IMR-90 (cell line): ENCODE measurements at regions not wholly inside any gene's neighbourhood (a gene's known extent, or its start where the extent isn't known, plus 50 kb on each side); places are given as distances from the start of the nearest gene placed in this dataset.

ENCODE experiments used
- ATAC-seq: fragments of 200-7000 bp; cut with Tn5 transposase; 2 replicates; pipeline ENCODE4 v1.9.1; 2020; ENCODE audit warnings: low read depth, mild to moderate bottlenecking, moderate library complexity
- BruUV-seq: library from RNA; stranded (reverse); fragments of 400-500 nt; replicated peaks from 2 replicates; lab custom pipeline; 2021; lab: Mats Ljungman, UMichigan
- CTCF ChIA-PET: fragments of 300-600 bp; formaldehyde crosslinking; extraction: SDS; loops from one replicate; lab custom pipeline; 2021; ENCODE audit warnings: antibody characterized with exemption; lab: Yijun Ruan, JAX
- POLR2A ChIA-PET: fragments of 300-600 bp; sonication (Branson Sonifier 250); formaldehyde crosslinking; loops from one replicate; lab custom pipeline; 2022; ENCODE audit warnings: antibody characterized with exemption; ENCODE audit not compliant: unreplicated experiment; lab: Charles Lee
- DNase-seq: peaks from one replicate; pipeline ENCODE4 v3.0.0; 2013
- H2AFZ ChIP-seq: replicated peaks from 2 replicates; pipeline ENCODE3; 2013; ENCODE audit warnings: low read length, mild to moderate bottlenecking; ENCODE audit not compliant: poor library complexity
- H2AK5ac ChIP-seq: 2 replicates; pipeline ENCODE4 v1.6.1; 2013; ENCODE audit warnings: low read depth, low read length, inconsistent platforms
- H2AK9ac ChIP-seq: replicated peaks from 2 replicates; pipeline ENCODE3; 2013; ENCODE audit warnings: mild to moderate bottlenecking, low read depth, low read length, moderate library complexity; ENCODE audit not compliant: poor library complexity
- H2BK120ac ChIP-seq: 2 replicates; pipeline ENCODE4 v1.6.1; 2013; ENCODE audit warnings: low read depth, low read length, inconsistent platforms
- H2BK15ac ChIP-seq: 3 replicates; pipeline ENCODE4 v1.6.1; 2013; ENCODE audit warnings: low read depth, low read length, inconsistent platforms
- H2BK20ac ChIP-seq: 2 replicates; pipeline ENCODE4 v1.6.1; 2013; ENCODE audit warnings: low read depth, mild to moderate bottlenecking, inconsistent platforms, low read length, moderate library complexity
- H2BK5ac ChIP-seq: 2 replicates; pipeline ENCODE4 v1.6.1; 2013; ENCODE audit warnings: mild to moderate bottlenecking, low read depth, low read length, inconsistent platforms; ENCODE audit not compliant: poor library complexity, severe bottlenecking
- H3K14ac ChIP-seq: replicated peaks from 2 replicates; pipeline ENCODE4 v1.6.1; 2013; ENCODE audit warnings: low read depth, low read length, inconsistent platforms
- H3K18ac ChIP-seq: 2 replicates; pipeline ENCODE4 v1.6.1; 2013; ENCODE audit warnings: low read depth, low read length, control low read depth
- H3K23ac ChIP-seq: 2 replicates; pipeline ENCODE4 v1.6.1; 2013; ENCODE audit warnings: low read depth, low read length, inconsistent platforms
- H3K27ac ChIP-seq: 2 replicates; pipeline ENCODE4 v1.5.1; 2013; ENCODE audit warnings: mild to moderate bottlenecking, control low read depth, low read length; ENCODE audit not compliant: insufficient read depth
- H3K27me3 ChIP-seq: 2 replicates; pipeline ENCODE4 v1.6.1; 2013; ENCODE audit warnings: low read length; ENCODE audit not compliant: control insufficient read depth, insufficient read depth
- H3K36me3 ChIP-seq: 2 replicates; pipeline ENCODE4 v1.6.1; 2013; ENCODE audit warnings: low read length, mixed read lengths; ENCODE audit not compliant: control insufficient read depth, insufficient read depth
- H3K4ac ChIP-seq: 2 replicates; pipeline ENCODE4 v1.6.1; 2013; ENCODE audit warnings: low read depth, low read length, inconsistent platforms
- H3K4me1 ChIP-seq: 2 replicates; pipeline ENCODE4 v1.6.1; 2013; ENCODE audit warnings: low read length, mixed read lengths; ENCODE audit not compliant: control insufficient read depth, insufficient read depth
- H3K4me2 ChIP-seq: 2 replicates; pipeline ENCODE4 v1.6.1; 2013; ENCODE audit warnings: low read depth, mild to moderate bottlenecking, control low read depth, low read length, moderate library complexity
- H3K4me3 ChIP-seq: 2 replicates; pipeline ENCODE4 v1.5.1; 2013; ENCODE audit warnings: low read depth, mild to moderate bottlenecking, control low read depth, low read length, moderate library complexity; ENCODE audit not compliant: insufficient read depth
- H3K56ac ChIP-seq: 2 replicates; pipeline ENCODE4 v1.6.1; 2013; ENCODE audit warnings: low read length, inconsistent platforms; ENCODE audit not compliant: insufficient read depth; ENCODE audit errors: extremely low read depth
- H3K79me1 ChIP-seq, 2 experiments: 2 replicates each; pipeline ENCODE4 v1.6.1; 2013; ENCODE audit warnings: low read length in 2 of 2, inconsistent platforms in 1 of 2, low read depth in 1 of 2
- H3K9ac ChIP-seq: 2 replicates; pipeline ENCODE4 v1.6.1; 2013; ENCODE audit warnings: low read depth, low read length, control low read depth
- H3K9me1 ChIP-seq: 2 replicates; pipeline ENCODE4 v1.6.1; 2013; ENCODE audit warnings: low read length, inconsistent platforms; ENCODE audit not compliant: insufficient read depth
- H3K9me3 ChIP-seq: 2 replicates; pipeline ENCODE4 v1.6.1; 2013; ENCODE audit warnings: low read length; ENCODE audit not compliant: control insufficient read depth, insufficient read depth
- H4K20me1 ChIP-seq: 2 replicates; pipeline ENCODE4 v1.6.1; 2013; ENCODE audit warnings: low read length, inconsistent platforms; ENCODE audit not compliant: insufficient read depth
- H4K5ac ChIP-seq: 2 replicates; pipeline ENCODE4 v1.6.1; 2013; ENCODE audit warnings: mild to moderate bottlenecking, low read depth, low read length, control low read depth
- H4K8ac ChIP-seq, 2 experiments: 2 replicates each; pipeline ENCODE4 v1.6.1; 2013; ENCODE audit warnings: low read depth in 2 of 2, low read length in 2 of 2, control low read depth in 1 of 2, inconsistent platforms in 1 of 2
- H4K91ac ChIP-seq: 2 replicates; pipeline ENCODE4 v1.6.1; 2013; ENCODE audit warnings: low read depth, low read length, inconsistent platforms; ENCODE audit not compliant: insufficient read depth
- BHLHE40 ChIP-seq: fragments of 150-350 bp; IDR thresholded peaks from 2 replicates; pipeline ENCODE4 v1.6.1; 2016; ENCODE audit warnings: mild to moderate bottlenecking, low read depth, low read length
- CEBPB ChIP-seq: IDR thresholded peaks from 2 replicates; pipeline ENCODE4 v1.6.1; 2012; ENCODE audit warnings: low read depth, low read length, improper control_type of control experiment
- CHD1 ChIP-seq: IDR thresholded peaks from 2 replicates; pipeline ENCODE4 v1.6.1; 2012; ENCODE audit warnings: low read depth, low read length, improper control_type of control experiment
- FOS ChIP-seq: fragments of 150-350 bp; IDR thresholded peaks from 2 replicates; pipeline ENCODE4 v1.6.1; 2016; ENCODE audit warnings: low read depth, low read length
- POLR2A ChIP-seq: IDR thresholded peaks from 2 replicates; pipeline ENCODE4 v1.6.1; 2012; ENCODE audit warnings: mild to moderate bottlenecking, low read depth, low read length
- RCOR1 ChIP-seq: IDR thresholded peaks from 2 replicates; pipeline ENCODE4 v1.6.1; 2012; ENCODE audit warnings: mild to moderate bottlenecking, low read length, improper control_type of control experiment; ENCODE audit not compliant: insufficient replicate concordance
- RFX5 ChIP-seq: IDR thresholded peaks from 2 replicates; pipeline ENCODE4 v1.8.0; 2012; ENCODE audit warnings: low read depth, mild to moderate bottlenecking, low read length, moderate library complexity
- WGBS, 2 experiments: methylation state at CpG; one replicate each; pipeline versions ENCODE4 v1.1.5 to v1.1.7; 2013; ENCODE audit warnings: missing lambda C conversion rate in 2 of 2; ENCODE audit not compliant: insufficient read length in 1 of 2; ENCODE audit errors: extremely low coverage in 2 of 2; 5-methylcytosine and 5-hydroxymethylcytosine counted together
- dilution Hi-C: fragments of 300-500 bp; cut with HindIII; formaldehyde crosslinking; loops from one replicate; pipeline ENCODE4 v1.14.3; 2018; ENCODE audit warnings: low sequenced_read_pairs; ENCODE audit not compliant: unreplicated experiment
- in situ Hi-C: fragments of 300-500 bp; cut with MboI; formaldehyde crosslinking; loops from 3 replicates; pipeline ENCODE4 v1.14.3; 2019; ENCODE audit warnings: low sequenced_read_pairs, inconsistent platforms, mixed read lengths
- intact Hi-C: fragments of 100-400 bp; cut with micrococcal nuclease; formaldehyde crosslinking; loops from 2 replicates; pipeline ENCODE4 v1.10.0; 2022
- TF ChIP-seq, protein P1 (sequence below): fragments of 150-350 bp; IDR thresholded peaks from 2 replicates; pipeline ENCODE4 v1.6.1; 2017; ENCODE audit warnings: mild to moderate bottlenecking, antibody characterized with exemption, low read length, low read depth
- TF ChIP-seq, protein P2 (sequence below): conservative IDR thresholded peaks from 2 replicates; pipeline ENCODE4 v1.5.1; 2012; ENCODE audit warnings: mild to moderate bottlenecking, low read depth, low read length, improper control_type of control experiment
- TF ChIP-seq, protein P3 (sequence below): fragments of 150-350 bp; IDR thresholded peaks from 2 replicates; pipeline ENCODE4 v1.6.1; 2016; ENCODE audit warnings: low read depth, mild to moderate bottlenecking, low read length, moderate library complexity, borderline replicate concordance

DNA sequence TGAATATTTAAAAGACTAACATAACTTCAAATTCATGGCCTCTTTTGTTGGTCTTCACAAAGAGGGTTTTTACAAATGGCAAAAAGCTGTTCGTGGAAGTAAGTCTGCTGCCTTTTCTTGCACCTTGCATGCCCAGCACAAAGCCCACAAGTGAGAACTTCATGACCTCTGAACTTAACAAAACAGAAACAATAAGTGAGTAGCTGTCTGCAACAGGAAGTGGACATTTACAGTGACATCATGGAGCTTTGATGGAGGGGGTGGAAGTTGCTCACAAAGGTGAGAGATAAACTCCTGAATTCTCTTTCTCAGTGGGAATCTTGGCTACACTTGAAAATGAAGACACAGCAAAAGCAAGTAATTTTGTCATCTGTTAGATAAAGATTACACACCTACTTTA is 303.3 kb upstream of the DEPDC1 start:
- H3K4me2 ChIP-seq: no peak overlapping the region
- no peak overlapping the region for H2AK9ac ChIP-seq
- H2AK5ac ChIP-seq: no peak overlapping the region
- H3K23ac ChIP-seq: no peak overlapping the region
- DNase-seq: no peak
- TF ChIP-seq, protein P1, sequence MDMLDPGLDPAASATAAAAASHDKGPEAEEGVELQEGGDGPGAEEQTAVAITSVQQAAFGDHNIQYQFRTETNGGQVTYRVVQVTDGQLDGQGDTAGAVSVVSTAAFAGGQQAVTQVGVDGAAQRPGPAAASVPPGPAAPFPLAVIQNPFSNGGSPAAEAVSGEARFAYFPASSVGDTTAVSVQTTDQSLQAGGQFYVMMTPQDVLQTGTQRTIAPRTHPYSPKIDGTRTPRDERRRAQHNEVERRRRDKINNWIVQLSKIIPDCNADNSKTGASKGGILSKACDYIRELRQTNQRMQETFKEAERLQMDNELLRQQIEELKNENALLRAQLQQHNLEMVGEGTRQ: no peak
- TF ChIP-seq FOS: no peak
- no peak for TF ChIP-seq CHD1
- TF ChIP-seq RCOR1: no peak
- TF ChIP-seq CEBPB: no peak
- no peak for TF ChIP-seq RFX5
- TF ChIP-seq BHLHE40: no peak
- TF ChIP-seq, protein P2, sequence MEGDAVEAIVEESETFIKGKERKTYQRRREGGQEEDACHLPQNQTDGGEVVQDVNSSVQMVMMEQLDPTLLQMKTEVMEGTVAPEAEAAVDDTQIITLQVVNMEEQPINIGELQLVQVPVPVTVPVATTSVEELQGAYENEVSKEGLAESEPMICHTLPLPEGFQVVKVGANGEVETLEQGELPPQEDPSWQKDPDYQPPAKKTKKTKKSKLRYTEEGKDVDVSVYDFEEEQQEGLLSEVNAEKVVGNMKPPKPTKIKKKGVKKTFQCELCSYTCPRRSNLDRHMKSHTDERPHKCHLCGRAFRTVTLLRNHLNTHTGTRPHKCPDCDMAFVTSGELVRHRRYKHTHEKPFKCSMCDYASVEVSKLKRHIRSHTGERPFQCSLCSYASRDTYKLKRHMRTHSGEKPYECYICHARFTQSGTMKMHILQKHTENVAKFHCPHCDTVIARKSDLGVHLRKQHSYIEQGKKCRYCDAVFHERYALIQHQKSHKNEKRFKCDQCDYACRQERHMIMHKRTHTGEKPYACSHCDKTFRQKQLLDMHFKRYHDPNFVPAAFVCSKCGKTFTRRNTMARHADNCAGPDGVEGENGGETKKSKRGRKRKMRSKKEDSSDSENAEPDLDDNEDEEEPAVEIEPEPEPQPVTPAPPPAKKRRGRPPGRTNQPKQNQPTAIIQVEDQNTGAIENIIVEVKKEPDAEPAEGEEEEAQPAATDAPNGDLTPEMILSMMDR: no peak
- TF ChIP-seq, protein P3, sequence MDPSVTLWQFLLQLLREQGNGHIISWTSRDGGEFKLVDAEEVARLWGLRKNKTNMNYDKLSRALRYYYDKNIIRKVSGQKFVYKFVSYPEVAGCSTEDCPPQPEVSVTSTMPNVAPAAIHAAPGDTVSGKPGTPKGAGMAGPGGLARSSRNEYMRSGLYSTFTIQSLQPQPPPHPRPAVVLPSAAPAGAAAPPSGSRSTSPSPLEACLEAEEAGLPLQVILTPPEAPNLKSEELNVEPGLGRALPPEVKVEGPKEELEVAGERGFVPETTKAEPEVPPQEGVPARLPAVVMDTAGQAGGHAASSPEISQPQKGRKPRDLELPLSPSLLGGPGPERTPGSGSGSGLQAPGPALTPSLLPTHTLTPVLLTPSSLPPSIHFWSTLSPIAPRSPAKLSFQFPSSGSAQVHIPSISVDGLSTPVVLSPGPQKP: no peak
- no peak for TF ChIP-seq POLR2A
- no CpG with 5 or more reads among the region's 1 CpG for WGBS, 2 experiments
- H2BK120ac ChIP-seq: no peak overlapping the region
- H3K36me3 ChIP-seq: no peaks in the 10 kb centered on the region
- H3K14ac ChIP-seq: no peak overlapping the region
- no peak overlapping the region for H2AFZ ChIP-seq
- no peak overlapping the region for H3K56ac ChIP-seq
- H3K18ac ChIP-seq: no peak overlapping the region
- ATAC-seq: no peak
- no peak overlapping the region for H4K5ac ChIP-seq
- ChIA-PET POLR2A (no interaction called here), CTCF (no interaction called here)
- H3K9me3 ChIP-seq: no peaks in the 10 kb centered on the region
- H4K91ac ChIP-seq: no peak overlapping the region
- no peak overlapping the region for H3K4me3 ChIP-seq
- dilution Hi-C loops: no loop called here
- BruUV-seq: no TSS peak
- H2BK15ac ChIP-seq: no peak overlapping the region
- H2BK5ac ChIP-seq: no peak overlapping the region
- no peak overlapping the region for H3K27ac ChIP-seq
- no peaks in the 10 kb centered on the region for H3K9me1 ChIP-seq
- H4K20me1 ChIP-seq: no peaks in the 10 kb centered on the region
- no peaks in the 10 kb centered on the region for H3K79me1 ChIP-seq
- in situ Hi-C loops: no loop called here
- no peak overlapping the region for H4K8ac ChIP-seq
- H3K27me3 ChIP-seq: no peaks in the 10 kb centered on the region
- intact Hi-C loops: no loop called here
- no peak overlapping the region for H3K9ac ChIP-seq
- H3K4me1 ChIP-seq: no peaks in the 10 kb centered on the region
- H2BK20ac ChIP-seq: no peak overlapping the region
- no peak overlapping the region for H3K4ac ChIP-seq
